NCI-H748 (cell line): ENCODE measurements at regions not wholly inside any gene's neighbourhood (a gene's known extent, or its start where the extent isn't known, plus 50 kb on each side); places are given as distances from the start of the nearest gene placed in this dataset.
A peak's percentile ranks its signal among the peaks of the same experiment; 100 is the strongest.

Experiments
- DNase-seq: peaks from one replicate; lab custom pipeline; 2025; ENCODE audit not compliant: unreplicated experiment; lab: John Stamatoyannopoulos, UW

DNA sequence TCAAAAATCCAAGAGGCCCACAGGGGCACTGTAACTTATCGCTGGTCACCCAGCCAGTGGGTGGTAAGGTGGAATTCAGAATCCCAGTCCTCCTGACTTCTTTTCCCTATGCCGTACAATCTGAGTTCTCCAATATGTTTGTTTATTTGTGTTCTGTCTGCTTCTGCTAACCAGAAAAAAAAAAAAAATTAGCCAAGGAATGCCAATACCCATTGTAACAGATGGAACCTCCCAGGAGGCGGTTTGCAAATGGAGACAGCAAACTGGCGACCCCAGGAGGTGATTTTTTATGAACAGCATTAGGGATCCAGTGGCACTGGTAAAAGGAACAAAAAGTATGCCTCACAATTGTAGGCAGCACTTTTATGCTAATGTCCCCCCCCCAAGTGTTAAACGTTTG is 189.0 kb upstream of the FGGY start:
- no peak for DNase-seq

DNA sequence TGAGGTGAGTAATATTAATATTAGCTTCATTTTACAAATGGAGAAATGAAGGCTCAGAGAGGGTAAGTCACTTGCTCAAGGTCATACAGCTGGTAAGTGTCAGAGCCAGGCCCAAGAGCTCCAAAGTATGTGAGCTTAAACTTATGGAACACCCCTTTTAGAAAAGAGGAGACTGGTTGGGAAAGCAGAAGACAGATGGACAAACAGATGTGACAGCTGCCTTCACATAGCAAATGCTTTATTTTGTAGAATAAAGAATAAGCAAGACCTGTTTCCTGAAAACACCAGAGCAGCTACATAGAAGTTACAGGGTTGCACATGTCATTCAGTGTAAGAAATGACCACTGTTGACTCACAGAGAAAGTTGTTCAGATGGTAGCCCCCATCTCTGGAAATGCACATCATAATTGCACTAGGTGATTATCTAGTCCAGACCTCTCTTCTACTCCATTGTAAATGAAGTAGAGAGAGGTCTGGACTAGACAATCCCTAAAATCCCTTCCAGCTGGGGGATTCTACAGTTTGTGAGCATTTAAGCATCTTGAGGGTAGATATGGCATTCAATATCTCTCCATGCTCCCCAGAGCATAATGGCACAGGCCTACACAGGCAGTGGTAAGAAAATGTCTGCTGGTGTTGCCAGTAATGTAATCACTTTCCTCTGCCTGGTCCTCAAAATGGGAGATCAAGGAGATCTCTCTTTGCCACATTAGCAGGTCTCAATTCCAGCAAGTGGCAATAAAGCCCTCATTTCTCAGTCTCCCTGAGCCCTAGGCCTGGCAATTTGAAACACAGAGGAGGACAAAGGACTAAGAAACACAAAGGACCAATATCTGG is 188.2 kb upstream of the FGGY start:
- no peak for DNase-seq

DNA sequence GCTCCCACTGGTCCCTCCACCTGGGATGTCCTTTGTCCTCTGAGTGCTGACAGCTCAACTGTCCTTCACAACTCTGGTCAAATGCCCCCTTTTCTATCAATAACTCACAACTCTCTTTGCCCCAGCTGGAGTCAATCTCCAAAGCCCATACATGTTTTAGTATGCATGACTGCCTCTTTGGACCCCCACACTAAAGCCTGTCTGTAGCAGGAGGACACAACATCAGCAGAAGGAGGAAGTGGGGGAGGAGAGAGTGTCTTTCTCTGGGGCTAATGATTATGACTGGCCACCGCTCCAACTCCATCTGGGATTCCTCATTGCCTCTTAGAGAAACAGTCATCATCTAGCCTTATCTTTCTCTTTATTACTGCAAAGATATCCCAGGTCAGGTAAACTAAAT is 186.6 kb upstream of the FGGY start:
- DNase-seq = no peak

DNA sequence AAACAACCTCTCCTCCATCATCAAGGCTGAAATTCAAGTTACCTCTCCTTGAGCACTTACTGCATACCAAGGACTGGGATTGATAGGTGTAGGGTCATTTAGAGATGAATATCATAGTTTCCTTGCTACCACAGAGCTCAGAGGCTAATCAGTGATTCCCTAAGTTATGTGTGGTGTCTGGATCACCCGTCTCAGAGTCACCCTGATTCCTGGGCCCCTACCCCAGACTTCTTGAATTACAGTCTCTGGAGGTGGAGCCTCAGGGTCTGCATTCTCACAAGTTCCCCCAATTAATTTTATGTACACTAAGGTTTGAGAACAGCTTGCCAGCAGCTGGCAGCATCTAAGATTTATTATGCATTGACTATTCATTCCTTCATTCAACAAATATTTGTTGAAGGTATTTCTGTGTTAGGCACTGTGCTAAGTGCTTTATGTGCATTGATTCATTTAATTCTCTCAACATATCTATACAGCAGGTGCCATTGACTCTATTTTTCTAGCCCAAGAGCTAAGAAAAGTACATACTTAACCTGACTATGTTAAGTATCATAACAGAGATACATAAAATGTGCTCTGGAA is 182.9 kb upstream of the FGGY start:
- peak; percentile 35 for DNase-seq

DNA sequence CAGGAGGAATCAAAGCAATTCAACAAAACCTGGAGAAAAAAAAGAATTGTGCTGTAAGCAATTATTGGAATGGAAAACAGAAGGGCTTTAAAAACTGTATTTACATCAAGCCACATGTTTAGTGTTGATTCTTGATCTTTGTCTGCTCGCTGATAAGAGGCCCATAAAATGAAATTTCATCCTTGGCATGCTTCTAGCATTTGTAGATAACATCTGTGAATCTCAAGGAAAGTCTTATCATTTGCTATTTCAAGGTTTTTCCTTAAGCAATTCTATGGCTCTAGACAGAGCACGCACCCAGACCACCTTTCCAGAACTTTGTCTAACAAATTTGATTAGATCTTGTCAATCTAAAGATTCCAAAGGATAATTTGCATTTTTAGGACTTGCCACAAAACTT is 181.0 kb upstream of the FGGY start:
- no peak for DNase-seq

DNA sequence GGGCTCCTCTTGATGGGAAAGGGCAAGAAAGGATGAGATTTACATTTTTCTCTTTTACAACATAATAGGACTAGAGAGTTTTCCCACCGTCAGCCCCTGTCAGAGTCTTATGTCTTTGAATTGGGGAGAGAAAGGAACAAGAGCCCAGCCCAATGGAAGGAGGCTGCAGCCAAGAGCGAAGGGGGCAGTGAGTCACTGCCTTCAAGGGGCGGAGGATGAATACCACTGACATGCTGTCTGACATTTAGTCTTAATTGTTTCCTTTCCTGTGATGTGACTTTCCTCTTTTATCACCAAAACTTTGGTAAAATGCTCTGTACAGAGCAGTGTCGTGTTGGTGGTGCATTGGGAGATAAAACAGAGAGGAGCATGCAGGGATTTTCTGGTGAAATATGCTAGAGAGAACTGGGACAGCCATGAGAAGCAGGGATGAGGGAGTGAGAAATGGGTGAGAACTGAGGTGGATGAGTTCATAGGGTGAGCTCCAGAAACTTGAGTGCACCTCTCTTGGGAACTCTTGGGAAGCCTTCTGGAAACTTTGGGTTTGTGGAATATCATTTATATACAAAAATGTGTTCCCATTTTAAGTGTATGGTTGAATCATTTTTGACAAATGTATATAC is 179.9 kb upstream of the FGGY start:
- no peak for DNase-seq

DNA sequence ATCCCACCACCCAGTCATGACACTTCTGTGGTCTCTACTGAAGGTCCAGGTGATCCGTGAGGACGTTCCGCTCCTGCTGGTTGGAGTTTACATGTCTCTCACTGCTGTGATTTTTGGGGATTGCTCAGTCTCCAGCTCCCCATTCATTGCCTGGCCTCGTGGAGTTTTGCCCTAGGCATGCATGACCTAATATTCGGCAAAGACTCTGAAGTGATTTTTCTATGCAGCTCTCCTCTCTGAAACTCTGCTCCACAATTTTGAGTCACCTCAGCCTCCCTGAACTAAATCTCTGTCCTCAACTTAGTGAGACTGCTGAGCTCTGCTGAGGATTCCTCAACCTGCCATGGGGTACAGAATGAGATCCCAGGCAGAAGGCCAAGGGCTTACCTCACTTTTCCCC is 174.4 kb upstream of the FGGY start:
- DNase-seq = no peak

DNA sequence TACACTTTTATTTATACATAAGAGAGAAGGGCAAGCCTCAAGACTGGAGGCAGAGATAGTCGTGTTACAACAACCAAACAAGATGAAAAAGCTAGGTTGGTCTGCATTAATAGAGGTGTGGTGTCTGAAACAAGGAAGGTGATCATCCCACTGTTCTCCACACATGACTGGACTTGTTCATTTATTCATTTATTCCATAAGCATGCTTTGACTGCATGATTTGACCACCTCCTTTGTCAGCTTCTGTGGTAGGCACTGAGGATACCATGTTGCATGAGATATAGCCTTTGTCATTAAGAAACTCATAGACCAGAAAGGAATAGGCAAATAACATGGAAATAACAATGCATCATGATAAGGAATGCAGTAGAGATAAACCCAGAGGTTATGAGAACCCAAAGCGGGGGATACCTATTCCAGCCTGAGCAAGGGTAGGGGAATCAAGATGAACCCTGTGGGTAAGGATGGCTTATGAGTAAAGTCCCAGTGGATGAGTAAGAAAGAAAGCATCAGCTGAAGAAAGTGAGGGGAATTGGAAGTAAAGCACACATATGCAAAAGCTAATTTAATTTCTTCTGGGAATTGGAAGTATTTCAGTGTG is 173.7 kb upstream of the FGGY start:
- no peak for DNase-seq

DNA sequence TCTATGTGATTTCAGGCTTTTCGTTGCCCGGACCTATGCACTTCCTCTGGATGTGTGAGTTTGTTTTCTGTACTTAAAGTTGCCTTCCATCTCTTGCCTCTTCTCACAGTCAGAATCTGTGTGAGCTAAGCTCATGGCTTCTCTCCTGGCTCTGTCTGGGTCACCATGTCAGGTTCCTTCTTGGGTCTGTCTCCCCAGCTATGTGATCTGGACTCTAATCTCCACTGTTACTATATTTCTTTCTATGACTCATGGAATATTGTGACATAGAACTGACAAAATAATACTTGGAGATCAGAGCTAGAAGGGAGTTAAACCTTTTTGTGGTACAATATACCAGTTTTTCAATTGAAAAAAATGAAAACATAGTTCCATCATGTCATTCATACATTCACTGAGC is 172.7 kb upstream of the FGGY start:
- no peak for DNase-seq

DNA sequence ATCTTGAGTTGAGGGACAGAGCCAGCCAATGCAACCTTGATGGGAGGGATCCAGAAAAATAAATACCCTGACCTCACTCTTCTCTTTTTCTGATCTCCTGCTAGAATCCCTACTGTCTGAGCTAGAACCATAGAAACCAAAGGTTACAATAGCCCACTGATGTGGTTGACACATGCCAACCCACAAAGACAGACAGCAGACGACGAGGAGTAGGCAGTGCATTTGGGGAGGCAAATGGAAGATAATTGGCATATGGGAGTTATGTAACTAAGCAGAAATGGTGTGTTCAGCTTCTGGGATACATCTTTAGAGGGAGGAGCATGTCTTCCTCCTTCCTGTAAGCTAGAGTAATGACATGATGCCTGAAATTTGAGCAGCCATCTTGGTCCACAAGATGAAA is 171.7 kb upstream of the FGGY start:
- no peak for DNase-seq

DNA sequence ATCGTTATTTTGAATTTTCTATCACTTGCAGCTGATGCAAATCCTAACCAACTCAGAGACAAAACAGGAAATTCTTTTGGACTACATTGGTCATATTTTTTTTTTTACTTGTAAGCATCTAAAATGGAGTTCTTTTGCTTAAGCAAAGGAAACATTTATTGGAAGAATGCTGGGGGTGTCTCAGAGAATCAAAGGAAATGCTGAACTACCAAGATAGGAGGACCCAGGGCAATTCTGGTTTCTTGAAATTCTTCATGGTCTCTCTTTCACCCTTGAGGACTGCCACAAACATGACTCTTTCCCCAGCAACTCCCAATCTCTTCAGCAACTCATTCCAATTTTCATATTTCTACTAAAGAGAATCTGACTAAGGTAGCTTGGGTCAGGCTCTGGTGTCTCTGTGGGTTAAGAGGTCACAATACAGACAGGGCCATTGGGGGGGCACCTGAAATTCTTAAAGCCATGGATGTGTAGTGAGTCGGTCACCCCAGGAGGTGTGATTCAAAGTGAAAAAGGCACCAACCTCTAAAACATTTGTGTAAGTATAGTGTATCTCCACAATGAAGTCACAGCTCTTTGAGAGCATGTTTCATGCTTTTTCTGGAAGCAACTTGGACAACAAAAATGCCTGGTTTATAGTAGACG is 171.1 kb upstream of the FGGY start:
- no peak for DNase-seq

DNA sequence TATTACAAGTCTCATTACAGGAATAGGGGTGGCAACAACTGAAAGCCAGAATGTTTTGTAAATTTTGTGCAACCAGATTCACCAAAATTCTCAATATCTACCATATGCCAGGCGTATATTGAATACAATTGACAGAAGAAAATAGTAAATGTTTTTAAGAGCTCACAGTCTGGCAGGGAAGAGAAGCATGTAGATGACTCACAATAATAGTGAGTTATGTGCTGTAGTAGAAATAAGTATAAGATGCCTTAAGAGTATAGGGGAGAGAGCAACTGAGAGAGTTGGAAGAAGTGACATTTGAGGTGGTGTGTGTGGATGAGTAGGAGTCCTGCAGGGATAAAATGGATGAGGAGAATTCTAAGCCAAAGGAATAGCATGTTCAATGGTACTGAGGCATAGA is 170.5 kb upstream of the FGGY start:
- DNase-seq = no peak

DNA sequence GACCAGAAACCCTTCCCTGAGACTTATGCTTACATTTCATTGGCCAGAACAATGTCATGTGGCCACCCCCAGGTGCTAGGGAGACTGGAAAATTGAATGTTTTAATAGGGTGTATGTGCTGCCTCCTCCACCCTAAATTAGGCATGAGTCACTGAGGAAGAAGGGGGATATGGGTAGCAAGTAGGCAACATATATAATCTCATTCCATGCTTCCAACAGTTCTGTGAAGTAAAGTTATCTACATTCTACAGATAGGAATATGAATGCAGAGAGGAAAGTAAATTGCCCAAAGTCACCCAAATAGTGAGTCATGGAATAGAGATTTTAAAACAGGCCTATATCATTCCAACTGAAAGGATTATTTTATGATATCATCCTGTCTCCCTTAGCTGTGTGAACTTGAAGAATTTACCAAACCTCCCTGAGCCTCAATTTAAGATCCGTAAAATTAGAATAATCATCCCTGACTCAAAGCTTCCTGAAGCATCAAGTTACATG is 168.6 kb upstream of the FGGY start:
- DNase-seq = no peak

DNA sequence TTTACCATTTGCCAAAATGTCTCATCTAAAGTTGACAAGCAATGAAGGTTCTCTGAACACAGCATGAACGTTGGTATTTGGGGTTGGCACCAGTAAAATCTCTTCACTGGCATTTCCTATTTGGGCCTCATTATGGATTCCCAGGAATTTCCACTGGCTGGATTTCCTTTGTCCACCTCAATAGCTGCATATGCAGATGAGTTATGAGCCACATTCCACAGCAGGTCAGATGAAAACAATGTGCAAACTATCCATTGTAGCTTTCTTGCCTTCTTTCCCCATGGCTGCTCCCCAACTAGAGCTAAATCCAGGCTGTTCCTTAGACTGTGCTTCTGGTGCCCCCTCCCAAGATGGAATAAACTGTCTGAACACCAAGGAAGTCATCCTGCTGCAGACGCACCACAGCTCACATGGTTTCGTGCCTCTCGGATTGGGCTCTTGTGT is 168.1 kb upstream of the FGGY start:
- DNase-seq = no peak

DNA sequence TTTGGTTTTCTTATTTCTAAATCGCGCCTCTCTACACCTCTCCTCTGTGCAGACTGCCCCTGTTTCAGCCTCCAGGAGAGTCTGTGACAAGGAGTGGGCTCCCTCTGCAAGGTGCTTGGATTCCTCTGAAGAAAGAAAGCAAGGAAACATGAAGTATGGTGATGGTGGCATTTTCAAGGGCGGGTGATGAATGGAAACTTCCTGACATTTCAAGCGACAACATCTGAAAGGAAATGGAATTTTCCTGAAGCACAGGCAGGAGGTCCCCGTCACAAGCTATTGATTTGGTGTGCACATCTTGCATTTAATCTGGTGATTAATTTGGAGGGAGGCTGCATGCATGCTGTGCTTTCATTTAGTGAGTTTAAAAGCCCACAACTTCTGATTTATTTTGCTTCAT is 164.6 kb upstream of the FGGY start:
- no peak for DNase-seq

DNA sequence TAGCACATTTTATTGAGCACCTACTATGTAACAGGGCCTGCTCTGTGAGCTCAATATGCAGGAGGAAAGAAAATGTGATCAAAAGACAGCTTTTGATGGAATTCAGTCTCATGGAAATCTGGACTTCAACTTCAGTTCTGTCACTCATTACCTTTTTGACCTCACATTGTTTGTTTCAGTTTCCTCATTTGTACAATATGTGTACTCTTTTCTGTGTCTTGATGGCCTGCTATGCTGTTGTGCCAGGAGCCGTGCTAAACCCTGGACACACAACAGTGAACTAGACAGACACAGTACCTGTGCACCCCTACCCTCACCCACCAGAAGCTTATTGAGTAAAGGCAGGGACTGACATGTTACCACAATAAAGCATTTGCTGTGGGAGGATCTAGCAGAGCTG is 162.9 kb upstream of the FGGY start:
- DNase-seq = no peak

DNA sequence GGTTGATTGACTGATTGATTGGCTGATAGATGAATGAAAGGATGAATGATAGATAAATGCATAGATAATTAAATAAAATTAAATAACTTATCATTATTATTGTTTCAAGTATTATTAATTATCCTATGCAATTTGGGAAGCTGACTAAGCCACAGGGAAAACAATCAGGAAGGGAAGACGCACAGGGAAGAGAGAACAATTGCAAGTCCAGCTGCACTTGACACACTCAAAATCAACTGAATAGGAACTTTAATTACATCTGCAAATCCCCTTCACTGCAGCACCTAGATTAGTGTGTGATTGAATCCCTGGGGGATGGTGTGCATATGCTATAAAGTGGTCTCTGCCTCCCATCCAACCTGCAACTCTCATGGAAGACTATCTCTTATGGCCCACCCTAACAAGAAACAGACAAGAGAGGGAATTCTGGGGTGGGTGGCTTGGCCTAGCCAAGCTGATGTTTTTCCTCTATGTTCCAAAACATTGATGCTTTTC is 161.1 kb upstream of the FGGY start:
- no peak for DNase-seq

DNA sequence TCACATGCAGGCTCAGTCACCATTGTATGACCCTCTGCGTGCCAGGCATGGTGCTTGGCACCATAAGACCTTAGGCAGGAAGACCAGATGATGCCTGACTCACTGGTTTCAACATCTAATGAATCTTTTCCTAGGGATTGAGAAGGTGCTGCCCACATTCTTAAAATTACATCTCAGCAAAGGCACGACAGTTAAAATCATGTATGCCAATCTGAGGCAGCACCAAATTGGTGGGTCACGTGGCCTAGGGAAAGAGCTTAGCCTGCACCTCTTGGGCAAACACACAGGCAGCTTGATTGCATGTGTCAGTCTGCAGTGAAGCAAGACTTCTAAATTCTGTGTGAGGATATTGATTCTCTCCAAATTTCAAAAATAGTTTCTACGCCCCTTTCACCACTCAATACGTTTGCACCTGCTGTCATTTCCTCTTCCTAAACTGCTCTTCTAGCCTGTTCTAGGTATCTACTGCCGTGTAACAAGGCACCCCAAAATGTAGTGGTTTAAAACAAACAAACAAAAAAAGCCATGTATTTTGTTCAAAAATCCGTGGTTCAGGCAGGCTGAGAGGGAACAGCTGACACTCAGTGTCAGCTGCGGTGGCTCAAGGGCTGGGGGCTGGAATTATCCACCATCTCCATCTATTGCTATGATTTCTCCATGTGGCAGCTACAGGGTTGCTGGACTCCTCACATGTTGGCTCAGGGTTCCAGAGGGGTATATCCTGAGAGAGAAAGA is 160.2 kb upstream of the FGGY start:
- DNase-seq = no peak

DNA sequence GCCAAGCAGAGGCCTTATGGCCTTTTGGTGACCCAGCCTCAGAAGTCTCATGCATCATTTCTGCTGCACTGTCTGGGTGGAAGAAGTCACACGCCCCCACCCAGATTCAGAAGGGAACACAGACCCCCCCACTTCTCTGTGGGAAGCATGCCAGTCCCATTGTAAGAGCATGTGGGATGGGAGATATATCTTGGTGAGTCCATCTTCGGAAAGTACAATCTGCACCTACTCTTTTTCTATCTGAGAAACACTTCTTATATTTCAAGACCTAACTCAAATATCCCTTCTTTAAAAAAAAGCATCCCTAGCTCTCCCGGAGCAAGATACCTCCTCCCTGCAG is 159.6 kb upstream of the FGGY start:
- no peak for DNase-seq

DNA sequence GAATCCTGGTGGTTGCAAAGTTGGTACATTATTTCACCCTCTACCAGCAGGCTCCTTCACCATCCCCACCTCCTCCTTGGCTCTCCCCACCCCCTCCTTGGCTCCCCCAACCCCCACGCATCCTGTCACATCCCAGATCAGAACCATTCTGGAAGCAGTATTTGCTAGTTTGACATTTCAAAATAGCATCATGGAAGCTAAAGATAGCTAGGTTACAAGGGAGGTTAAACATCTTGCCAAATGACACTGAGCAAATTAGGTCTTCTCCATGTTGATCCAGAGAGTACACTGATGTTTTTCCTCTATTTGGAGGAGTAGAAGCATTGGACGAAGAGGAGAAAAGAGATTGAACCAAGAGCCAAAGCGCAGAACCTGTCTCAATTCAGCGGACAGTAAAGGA is 158.9 kb upstream of the FGGY start:
- DNase-seq = no peak

DNA sequence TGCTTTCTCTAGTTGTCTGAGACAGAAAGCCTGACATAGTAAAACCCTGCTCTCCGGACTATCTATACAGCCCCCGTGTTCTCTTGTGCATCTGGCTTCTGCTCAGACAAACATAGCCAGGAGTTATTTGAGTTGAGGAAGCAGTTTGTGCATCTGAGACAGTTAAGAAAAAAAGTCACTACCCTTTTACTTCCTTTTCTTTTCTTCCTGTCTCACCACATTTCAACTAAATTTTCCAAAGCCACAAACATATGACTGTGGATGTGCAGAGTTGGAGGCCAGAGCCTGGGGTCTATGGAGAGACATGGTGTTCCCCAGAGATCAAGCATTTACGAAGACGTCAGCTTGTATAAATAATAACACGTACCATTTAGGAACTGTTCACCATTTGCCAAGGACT is 158.5 kb upstream of the FGGY start:
- DNase-seq = no peak
